ENCODE measurements at regions not wholly inside any gene's neighbourhood (a gene's known extent, or its start where the extent isn't known, plus 50 kb on each side); places are given as distances from the start of the nearest gene placed in this dataset.

- no peak overlapping the region for H3K27ac ChIP-seq (ENCODE audit: extremely low read length, insufficient read depth, low read length)
- no TSS peak for BruUV-seq (replicated peaks)
- POLR2A ChIA-PET = no interaction called here
- H3K27me3 ChIP-seq (ENCODE audit: control insufficient read depth in 1 of 2, insufficient read depth in 2 of 2, low read length in 2 of 2) = no peaks in the 10 kb centered on the region
- intact Hi-C loops (cut with micrococcal nuclease; ENCODE audit: unreplicated experiment) = no loop called here
- no peak for ATAC-seq
- no peak overlapping the region for H3K4me3 ChIP-seq (replicated peaks in 1 of 3; ENCODE audit: insufficient read depth in 1 of 3, low read depth in 2 of 3, low read length in 3 of 3)
- H3K4me1 ChIP-seq (ENCODE audit: insufficient read depth, low read length) = no peaks in the 10 kb centered on the region
- H3K79me2 ChIP-seq (ENCODE audit: insufficient read depth, low read length) = no peaks in the 10 kb centered on the region
- FAIRE-seq = no peak
- H3K9me3 ChIP-seq (ENCODE audit: low read length) = no peaks in the 10 kb centered on the region
- no peak overlapping the region for H3K9ac ChIP-seq (ENCODE audit: insufficient read depth, low read depth, low read length)
- DNase-seq (ENCODE audit: low spot score) = no peak
- CTCF ChIA-PET (ENCODE audit: low intra/inter-chr PET ratio, low total read pairs) = no interaction called here
- in situ Hi-C loops (cut with HindIII; ENCODE audit: extremely low pct_ligation_motif_present, low pct_unique_long_range_greater_than_20kb) = no loop called here
- no peak overlapping the region for H2AFZ ChIP-seq (ENCODE audit: low read length)
- WGBS (ENCODE audit: low lambda C conversion rate) = 59% methylated on average over 3 of the region's 3 CpGs
- no peaks in the 10 kb centered on the region for H4K20me1 ChIP-seq (ENCODE audit: insufficient read depth, low read length)
- no peaks in the 10 kb centered on the region for H3K36me3 ChIP-seq (replicated peaks in 1 of 2; ENCODE audit: control insufficient read depth in 1 of 2, insufficient read depth in 2 of 2, low read length in 2 of 2)
- H3K4me2 ChIP-seq (ENCODE audit: low read depth, low read length) = no peak overlapping the region
- TF ChIP-seq RCOR2 (CRISPR knock-in tag; IDR thresholded peaks at IDR 0.05) (no peak), AFF4 (CRISPR knock-in tag; IDR thresholded peaks at IDR 0.05) (no peak), IRX3 (CRISPR knock-in tag; IDR thresholded peaks at IDR 0.05; ENCODE audit: borderline replicate concordance, low read depth) (no peak), ZZZ3 (CRISPR knock-in tag; IDR thresholded peaks at IDR 0.05; ENCODE audit: borderline replicate concordance) (no peak), SCMH1 (CRISPR knock-in tag; IDR thresholded peaks at IDR 0.05; ENCODE audit: borderline replicate concordance) (no peak), ZHX2 (IDR thresholded peaks at IDR 0.05; ENCODE audit: low read depth) (no peak), ZHX2 (CRISPR knock-in tag; IDR thresholded peaks at IDR 0.05; ENCODE audit: borderline replicate concordance) (no peak), ZNF710 (CRISPR knock-in tag; IDR thresholded peaks at IDR 0.05; ENCODE audit: borderline replicate concordance) (no peak), HOXA3 (CRISPR knock-in tag; IDR thresholded peaks at IDR 0.05) (no peak), EEA1 (CRISPR knock-in tag; IDR thresholded peaks at IDR 0.05; ENCODE audit: borderline replicate concordance) (no peak), ZNF432 (CRISPR knock-in tag; IDR thresholded peaks at IDR 0.05; ENCODE audit: borderline replicate concordance) (no peak), ZNF564 (CRISPR knock-in tag; IDR thresholded peaks at IDR 0.05) (no peak), ZFP36L2 (CRISPR knock-in tag; IDR thresholded peaks at IDR 0.05) (no peak), ZNF530 (CRISPR knock-in tag; IDR thresholded peaks at IDR 0.05; ENCODE audit: low read depth) (no peak), KLF9 (CRISPR knock-in tag; IDR thresholded peaks at IDR 0.05; ENCODE audit: low read depth) (no peak)
These were observed 278.4 kb upstream of the STXBP5 start for GRCh38 chr6:146925846-146926245.
